GM12874 (cell line): ENCODE measurements at regions not wholly inside any gene's neighbourhood (a gene's known extent, or its start where the extent isn't known, plus 50 kb on each side); places are given as distances from the start of the nearest gene placed in this dataset.

ENCODE experiments used
- CTCF ChIP-seq: IDR thresholded peaks from 2 replicates; pipeline ENCODE4 v1.5.1; 2011; ENCODE audit warnings: low read depth, mild to moderate bottlenecking, control low read depth, low read length, moderate library complexity; ENCODE audit not compliant: insufficient read depth

- TF ChIP-seq CTCF = no peak
These were observed 1235.5 kb upstream of the TENM3 start for GRCh38 chr4:181007751-181008150.

- TF ChIP-seq CTCF = no peak
These were observed 1235.0 kb upstream of the TENM3 start for GRCh38 chr4:181008164-181008563.

- TF ChIP-seq CTCF = no peak
These were observed 1230.0 kb upstream of the TENM3 start for GRCh38 chr4:181013162-181013561.

GRCh38 chr4:181017038-181017437, 1226.2 kb upstream of the TENM3 start:
- no peak for TF ChIP-seq CTCF

GRCh38 chr4:181018472-181018871, 1224.7 kb upstream of the TENM3 start:
- no peak for TF ChIP-seq CTCF

GRCh38 chr4:181018913-181019312, 1224.3 kb upstream of the TENM3 start:
- no peak for TF ChIP-seq CTCF

GRCh38 chr4:181020456-181020855, 1222.7 kb upstream of the TENM3 start:
- no peak for TF ChIP-seq CTCF

GRCh38 chr4:181021213-181021612, 1222.0 kb upstream of the TENM3 start:
- TF ChIP-seq CTCF = no peak
